ENCODE measurements at regions not wholly inside any gene's neighbourhood (a gene's known extent, or its start where the extent isn't known, plus 50 kb on each side); places are given as distances from the start of the nearest gene placed in this dataset.

DNA sequence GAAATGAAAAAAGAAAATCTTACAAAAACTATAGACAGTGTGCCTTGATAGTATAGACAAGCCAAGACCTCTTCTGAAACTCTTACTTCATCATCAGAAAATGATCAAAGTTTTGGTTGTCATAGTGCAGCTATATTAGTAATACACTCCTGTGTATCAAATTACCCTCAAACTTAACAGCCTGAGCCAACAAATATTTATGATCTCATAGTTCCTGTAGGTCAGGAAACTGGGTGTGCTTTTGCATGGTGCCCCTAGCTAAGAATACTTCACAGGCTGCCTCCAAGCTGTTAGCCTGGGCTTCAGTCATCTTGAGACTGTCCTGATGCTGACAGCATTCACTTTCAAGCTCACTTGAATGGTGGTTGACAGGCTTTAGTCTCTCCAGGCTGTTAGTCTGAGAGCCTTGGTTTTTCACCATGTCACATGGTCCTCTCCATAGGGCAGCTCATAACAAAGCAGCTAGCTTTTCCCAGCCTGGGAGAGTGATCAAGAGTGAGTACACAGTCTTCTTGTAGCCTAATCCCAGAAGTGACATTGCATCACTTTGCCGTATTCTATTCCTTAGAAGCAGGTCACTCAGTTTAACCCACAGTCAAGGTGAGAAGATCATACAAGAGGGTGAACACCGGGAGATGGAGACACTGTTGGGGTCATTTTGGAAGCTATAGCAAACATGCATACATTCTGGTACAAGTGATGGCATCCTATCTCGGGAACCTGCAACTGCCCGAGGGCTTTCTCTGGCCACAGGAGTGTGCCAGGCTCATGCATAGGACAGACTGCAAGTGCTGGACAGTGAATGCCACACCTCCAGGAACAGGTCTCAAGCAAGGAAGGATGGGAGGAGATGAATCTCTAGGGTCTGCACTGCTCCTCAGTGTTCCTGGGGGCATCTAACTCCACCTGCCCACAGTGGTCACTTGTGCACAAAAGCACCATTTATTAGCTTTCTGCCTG, 173.4 kb upstream of the CADPS start:
- TF ChIP-seq TAF1 (IDR thresholded peaks at IDR 0.05; ENCODE audit: borderline replicate concordance, insufficient read depth, low read length) (no peak), SIN3A (IDR thresholded peaks at IDR 0.05; ENCODE audit: borderline replicate concordance, insufficient read depth, low read length) (no peak)
